Natural killer cell (primary cell): ENCODE measurements at regions not wholly inside any gene's neighbourhood (a gene's known extent, or its start where the extent isn't known, plus 50 kb on each side); places are given as distances from the start of the nearest gene placed in this dataset.

Experiments
- ATAC-seq, 3 donors: fragments of 150-1000 bp in 2 of 3; fragments of 200-7000 bp in 1 of 3; cut with Tn5 transposase; 1 replicate in 1 of 3; 2 replicates in 2 of 3; pipeline ENCODE4 v1.10.0; 2021; ENCODE audit warnings: mild to moderate bottlenecking in 2 of 3, moderate library complexity in 2 of 3
- DNase-seq, 2 donors: peaks; one replicate each; pipeline versions ENCODE4 v3.0.0 to v3.0.0-alpha.2; 2013 to 2021; ENCODE audit warnings: mixed read lengths in 1 of 2
- H3K27ac ChIP-seq: one replicate; pipeline ENCODE4 v1.5.1; 2013; ENCODE audit warnings: mild to moderate bottlenecking, low read length
- H3K27me3 ChIP-seq: one replicate; pipeline ENCODE4 v1.6.1; 2013; ENCODE audit warnings: low read length; ENCODE audit not compliant: control insufficient read depth, insufficient read depth
- H3K36me3 ChIP-seq: one replicate; pipeline ENCODE4 v1.6.1; 2013; ENCODE audit warnings: low read length; ENCODE audit not compliant: control insufficient read depth, insufficient read depth
- H3K4me1 ChIP-seq: one replicate; pipeline ENCODE4 v1.6.1; 2013; ENCODE audit warnings: low read length; ENCODE audit not compliant: control insufficient read depth, insufficient read depth
- H3K4me3 ChIP-seq: one replicate; pipeline ENCODE4 v1.5.1; 2013; ENCODE audit warnings: low read length
- H3K9me3 ChIP-seq: one replicate; pipeline ENCODE4 v1.6.1; 2013; ENCODE audit warnings: low read length; ENCODE audit not compliant: control insufficient read depth, insufficient read depth
- H3K27ac Mint-ChIP-seq, 2 donors: one replicate each; pipeline ENCODE4 v1.8.0; 2022; ENCODE audit warnings: mild to moderate bottlenecking in 2 of 2, mixed read lengths in 2 of 2, moderate library complexity in 1 of 2
- H3K27me3 Mint-ChIP-seq, 2 donors: one replicate each; pipeline ENCODE4 v1.8.0; 2022; ENCODE audit warnings: low read depth in 2 of 2, mixed read lengths in 2 of 2
- H3K36me3 Mint-ChIP-seq: one replicate; pipeline ENCODE4 v1.8.0; 2022; ENCODE audit warnings: mixed read lengths
- H3K4me1 Mint-ChIP-seq, 2 donors: one replicate each; pipeline ENCODE4 v1.8.0; 2022; ENCODE audit warnings: mixed read lengths in 2 of 2
- H3K4me3 Mint-ChIP-seq: one replicate; pipeline ENCODE4 v1.8.0; 2022; ENCODE audit warnings: mild to moderate bottlenecking, moderate library complexity, mixed read lengths
- H3K9me3 Mint-ChIP-seq, 2 donors: one replicate each; pipeline ENCODE4 v1.8.0; 2022; ENCODE audit warnings: mixed read lengths in 2 of 2
- WGBS: methylation state at CpG from one replicate; pipeline ENCODE4 v1.1.7; 2013; ENCODE audit warnings: missing lambda C conversion rate; ENCODE audit not compliant: insufficient coverage; 5-methylcytosine and 5-hydroxymethylcytosine counted together
- intact Hi-C: fragments of 100-400 bp; cut with micrococcal nuclease; formaldehyde crosslinking; loops from one replicate; pipeline ENCODE4 v1.14.2; 2022
- TF ChIP-seq, protein P1 (sequence below): fragments of 200-600 bp; IDR thresholded peaks from one replicate; pipeline ENCODE4 v1.8.0; 2022; ENCODE audit warnings: antibody characterized with exemption

DNA sequence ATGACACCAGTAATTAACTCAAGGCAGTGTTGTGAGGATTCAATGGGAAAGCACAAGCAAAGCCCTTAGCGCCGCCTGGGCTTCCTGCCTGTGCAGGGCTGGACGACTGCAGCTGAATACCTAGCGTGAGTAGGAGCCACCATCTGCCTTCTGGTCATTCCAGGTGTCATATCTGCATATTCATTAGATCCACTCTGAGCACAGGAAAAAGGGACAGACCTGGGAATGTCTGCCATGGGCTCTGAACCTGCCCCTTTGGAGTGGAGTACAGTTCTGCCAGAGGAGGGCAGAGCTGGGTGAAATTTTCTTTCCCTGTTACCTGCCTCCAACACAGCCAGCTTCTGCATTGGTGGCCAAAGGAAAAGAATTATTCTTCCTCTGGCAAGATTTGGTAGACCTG, 298.8 kb downstream of the NSG2 start:
- no peaks in the 10 kb centered on the region for H3K4me1 Mint-ChIP-seq
- Histone ChIP-seq H3K27me3 (no peaks in the 10 kb centered on the region), H3K36me3 (no peaks in the 10 kb centered on the region), H3K9me3 (no peaks in the 10 kb centered on the region), H3K4me3 (no peak overlapping the region), H3K4me1 (no peaks in the 10 kb centered on the region), H3K27ac (no peak overlapping the region)
- H3K9me3 Mint-ChIP-seq, result peaks cover 0 to 3% of the 10 kb centered on the region in 2 donors
- intact Hi-C loops, result no loop called here
- 78% methylated on average over 4 of the region's 4 CpGs for WGBS
- no peak overlapping the region for H3K27ac Mint-ChIP-seq
- ATAC-seq (no peak), DNase-seq (no peak)
- H3K27me3 Mint-ChIP-seq, result peaks cover 7 to 11% of the 10 kb centered on the region in 2 donors
- no peaks in the 10 kb centered on the region for H3K36me3 Mint-ChIP-seq
- TF ChIP-seq, protein P1, sequence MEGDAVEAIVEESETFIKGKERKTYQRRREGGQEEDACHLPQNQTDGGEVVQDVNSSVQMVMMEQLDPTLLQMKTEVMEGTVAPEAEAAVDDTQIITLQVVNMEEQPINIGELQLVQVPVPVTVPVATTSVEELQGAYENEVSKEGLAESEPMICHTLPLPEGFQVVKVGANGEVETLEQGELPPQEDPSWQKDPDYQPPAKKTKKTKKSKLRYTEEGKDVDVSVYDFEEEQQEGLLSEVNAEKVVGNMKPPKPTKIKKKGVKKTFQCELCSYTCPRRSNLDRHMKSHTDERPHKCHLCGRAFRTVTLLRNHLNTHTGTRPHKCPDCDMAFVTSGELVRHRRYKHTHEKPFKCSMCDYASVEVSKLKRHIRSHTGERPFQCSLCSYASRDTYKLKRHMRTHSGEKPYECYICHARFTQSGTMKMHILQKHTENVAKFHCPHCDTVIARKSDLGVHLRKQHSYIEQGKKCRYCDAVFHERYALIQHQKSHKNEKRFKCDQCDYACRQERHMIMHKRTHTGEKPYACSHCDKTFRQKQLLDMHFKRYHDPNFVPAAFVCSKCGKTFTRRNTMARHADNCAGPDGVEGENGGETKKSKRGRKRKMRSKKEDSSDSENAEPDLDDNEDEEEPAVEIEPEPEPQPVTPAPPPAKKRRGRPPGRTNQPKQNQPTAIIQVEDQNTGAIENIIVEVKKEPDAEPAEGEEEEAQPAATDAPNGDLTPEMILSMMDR, result no peak
- H3K4me3 Mint-ChIP-seq, result no peak overlapping the region

- WGBS, result 86% methylated on average over 1 of the region's 1 CpG
- intact Hi-C loops, result no loop called here
- H3K27ac Mint-ChIP-seq, result no peak overlapping the region
- H3K27ac ChIP-seq, result no peak overlapping the region
- no peaks in the 10 kb centered on the region for H3K4me1 Mint-ChIP-seq
- no peaks in the 10 kb centered on the region for H3K36me3 ChIP-seq
- no peaks in the 10 kb centered on the region for H3K9me3 ChIP-seq
- ATAC-seq (no peak), DNase-seq (no peak)
- no peak overlapping the region for H3K4me3 Mint-ChIP-seq
- H3K4me3 ChIP-seq, result no peak overlapping the region
- TF ChIP-seq, protein P1, result no peak
- no peaks in the 10 kb centered on the region for H3K36me3 Mint-ChIP-seq
- H3K27me3 ChIP-seq, result no peaks in the 10 kb centered on the region
- peaks cover 12% of the 10 kb centered on the region in 2 donors for H3K27me3 Mint-ChIP-seq
- no peaks in the 10 kb centered on the region for H3K4me1 ChIP-seq
- peaks cover 0 to 3% of the 10 kb centered on the region in 2 donors for H3K9me3 Mint-ChIP-seq
Observed at GRCh38 chr5:174347183-174347582, 301.7 kb downstream of the NSG2 start.

- Histone ChIP-seq H3K27ac (no peak overlapping the region), H3K4me1 (no peaks in the 10 kb centered on the region), H3K4me3 (no peak overlapping the region), H3K36me3 (no peaks in the 10 kb centered on the region), H3K9me3 (no peaks in the 10 kb centered on the region), H3K27me3 (no peaks in the 10 kb centered on the region)
- DNase-seq (no peak), ATAC-seq (no peak)
- intact Hi-C loops, result no loop called here
- no peaks in the 10 kb centered on the region for H3K36me3 Mint-ChIP-seq
- H3K27me3 Mint-ChIP-seq, result peaks cover 12% of the 10 kb centered on the region in 2 donors
- H3K4me3 Mint-ChIP-seq, result no peak overlapping the region
- WGBS, result 44% methylated on average over 7 of the region's 8 CpGs
- no peak overlapping the region for H3K27ac Mint-ChIP-seq
- TF ChIP-seq, protein P1, result no peak
- no peaks in the 10 kb centered on the region for H3K4me1 Mint-ChIP-seq
- H3K9me3 Mint-ChIP-seq, result peaks cover 0 to 3% of the 10 kb centered on the region in 2 donors
Observed at GRCh38 chr5:174348311-174348981, 302.9 kb downstream of the NSG2 start.

GRCh38 chr5:174352681-174353080, 307.2 kb downstream of the NSG2 start:
- Histone ChIP-seq H3K9me3 (no peaks in the 10 kb centered on the region), H3K4me3 (no peak overlapping the region), H3K36me3 (no peaks in the 10 kb centered on the region), H3K4me1 (no peaks in the 10 kb centered on the region), H3K27me3 (no peaks in the 10 kb centered on the region), H3K27ac (no peak overlapping the region)
- Mint-ChIP-seq H3K4me1 (no peaks in the 10 kb centered on the region), H3K36me3 (no peaks in the 10 kb centered on the region), H3K27me3 (peaks cover 12% of the 10 kb centered on the region in 2 donors), H3K9me3 (peaks cover 5 to 6% of the 10 kb centered on the region in 2 donors), H3K4me3 (no peak overlapping the region), H3K27ac (no peak overlapping the region)
- 79% methylated on average over 4 of the region's 4 CpGs for WGBS
- DNase-seq (no peak), ATAC-seq (no peak)
- TF ChIP-seq, protein P1, result no peak
- intact Hi-C loops, result no loop called here
